ENCODE measurements at regions not wholly inside any gene's neighbourhood (a gene's known extent, or its start where the extent isn't known, plus 50 kb on each side); places are given as distances from the start of the nearest gene placed in this dataset.

DNA sequence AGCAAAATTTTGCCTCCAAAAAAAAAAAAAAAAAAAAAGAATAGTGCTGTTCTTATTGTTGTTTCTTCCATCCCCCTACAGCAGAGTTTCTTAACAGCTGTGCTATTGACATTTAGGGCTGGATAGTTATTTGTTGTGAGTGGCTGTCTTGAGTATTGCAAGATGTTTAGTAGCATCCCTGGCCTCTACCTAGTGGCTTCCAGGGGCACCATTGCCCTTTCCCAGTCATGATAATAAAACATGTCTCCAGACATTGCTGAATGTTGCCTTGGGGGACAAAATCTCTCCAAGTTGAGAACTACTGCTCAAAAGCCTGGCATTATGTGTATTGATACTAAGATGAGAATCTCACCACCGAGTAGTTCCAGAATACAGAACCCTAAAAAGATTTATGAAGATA lies 108.7 kb downstream of the PALM2AKAP2 start:
- TF ChIP-seq POLR2A (IDR thresholded peaks at IDR 0.05) = no peak
- no peak for TF ChIP-seq POLR2AphosphoS5 (IDR thresholded peaks at IDR 0.05)
- TF ChIP-seq, protein P1, sequence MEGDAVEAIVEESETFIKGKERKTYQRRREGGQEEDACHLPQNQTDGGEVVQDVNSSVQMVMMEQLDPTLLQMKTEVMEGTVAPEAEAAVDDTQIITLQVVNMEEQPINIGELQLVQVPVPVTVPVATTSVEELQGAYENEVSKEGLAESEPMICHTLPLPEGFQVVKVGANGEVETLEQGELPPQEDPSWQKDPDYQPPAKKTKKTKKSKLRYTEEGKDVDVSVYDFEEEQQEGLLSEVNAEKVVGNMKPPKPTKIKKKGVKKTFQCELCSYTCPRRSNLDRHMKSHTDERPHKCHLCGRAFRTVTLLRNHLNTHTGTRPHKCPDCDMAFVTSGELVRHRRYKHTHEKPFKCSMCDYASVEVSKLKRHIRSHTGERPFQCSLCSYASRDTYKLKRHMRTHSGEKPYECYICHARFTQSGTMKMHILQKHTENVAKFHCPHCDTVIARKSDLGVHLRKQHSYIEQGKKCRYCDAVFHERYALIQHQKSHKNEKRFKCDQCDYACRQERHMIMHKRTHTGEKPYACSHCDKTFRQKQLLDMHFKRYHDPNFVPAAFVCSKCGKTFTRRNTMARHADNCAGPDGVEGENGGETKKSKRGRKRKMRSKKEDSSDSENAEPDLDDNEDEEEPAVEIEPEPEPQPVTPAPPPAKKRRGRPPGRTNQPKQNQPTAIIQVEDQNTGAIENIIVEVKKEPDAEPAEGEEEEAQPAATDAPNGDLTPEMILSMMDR (IDR thresholded peaks at IDR 0.05) = no peak
- no peak for TF ChIP-seq EP300 (IDR thresholded peaks at IDR 0.05)
- peaks cover 3% of the 10 kb centered on the region for H3K4me1 ChIP-seq
- no peak for DNase-seq (ENCODE audit: low spot score in 2 of 2)
- 62% methylated on average over 1 of the region's 1 CpG for WGBS
- no peak overlapping the region for H3K4me3 ChIP-seq
- H3K9me3 ChIP-seq = no peaks in the 10 kb centered on the region
- H3K36me3 ChIP-seq = no peaks in the 10 kb centered on the region
- no peak overlapping the region for H3K27ac ChIP-seq
- H3K27me3 ChIP-seq = no peaks in the 10 kb centered on the region

DNA sequence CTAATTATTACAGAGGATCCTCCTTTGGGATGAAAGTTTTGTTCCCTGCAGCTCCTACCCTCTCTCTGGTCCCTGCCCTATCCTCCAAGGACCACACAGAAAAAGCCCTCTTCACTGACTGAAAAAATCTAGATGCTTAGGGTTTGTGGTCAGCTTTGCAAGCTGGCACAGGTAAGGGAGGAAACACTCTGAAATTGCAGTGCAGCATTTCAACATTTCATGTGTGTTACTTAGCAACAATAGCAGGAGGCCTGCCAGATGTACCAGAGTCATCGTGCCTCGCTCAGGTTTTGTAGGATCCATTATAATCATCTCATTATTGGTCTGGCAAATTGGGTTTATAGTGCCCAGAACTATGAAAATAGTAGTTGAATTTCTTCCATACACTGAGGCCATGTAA lies 109.5 kb downstream of the PALM2AKAP2 start:
- Histone ChIP-seq H3K4me3 (no peak overlapping the region), H3K9me3 (no peaks in the 10 kb centered on the region), H3K27ac (no peak overlapping the region), H3K27me3 (no peaks in the 10 kb centered on the region), H3K4me1 (peaks cover 3% of the 10 kb centered on the region), H3K36me3 (no peaks in the 10 kb centered on the region)
- no peak for DNase-seq (ENCODE audit: low spot score in 2 of 2)
- TF ChIP-seq, protein P1 (IDR thresholded peaks at IDR 0.05) = no peak
- TF ChIP-seq EP300 (IDR thresholded peaks at IDR 0.05) = no peak
- TF ChIP-seq POLR2AphosphoS5 (IDR thresholded peaks at IDR 0.05) = no peak
- TF ChIP-seq POLR2A (IDR thresholded peaks at IDR 0.05) = no peak
- 71% methylated on average over 2 of the region's 2 CpGs for WGBS

DNA sequence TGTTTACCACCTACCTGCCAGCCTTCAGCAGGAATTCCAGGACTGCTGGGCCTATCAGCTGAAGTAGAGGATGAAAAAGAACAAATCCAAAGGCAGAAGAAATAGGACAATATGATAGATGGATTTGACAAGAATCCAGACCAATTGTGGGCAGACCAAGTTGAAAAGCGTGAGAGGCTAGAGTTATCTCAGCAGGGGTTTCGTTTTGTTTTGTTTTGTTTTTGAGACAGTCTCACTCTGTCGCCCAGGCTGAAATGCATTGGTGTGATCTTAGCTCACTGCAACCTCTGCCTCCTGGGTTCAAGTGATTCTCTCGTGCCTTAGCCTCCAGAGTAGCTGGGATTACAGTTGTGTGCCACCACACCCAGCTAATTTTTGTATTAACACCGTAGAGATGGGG lies 113.2 kb downstream of the PALM2AKAP2 start:
- WGBS = 90% methylated on average over 5 of the region's 5 CpGs
- H3K36me3 ChIP-seq = no peaks in the 10 kb centered on the region
- H3K27me3 ChIP-seq = no peaks in the 10 kb centered on the region
- no peaks in the 10 kb centered on the region for H3K9me3 ChIP-seq
- DNase-seq (ENCODE audit: low spot score in 2 of 2) = no peak
- no peaks in the 10 kb centered on the region for H3K4me1 ChIP-seq
- TF ChIP-seq EP300 (IDR thresholded peaks at IDR 0.05) (no peak), POLR2AphosphoS5 (IDR thresholded peaks at IDR 0.05) (no peak), POLR2A (IDR thresholded peaks at IDR 0.05) (no peak)
- TF ChIP-seq, protein P1 (IDR thresholded peaks at IDR 0.05) = no peak
- no peak overlapping the region for H3K4me3 ChIP-seq
- H3K27ac ChIP-seq = no peak overlapping the region

DNA sequence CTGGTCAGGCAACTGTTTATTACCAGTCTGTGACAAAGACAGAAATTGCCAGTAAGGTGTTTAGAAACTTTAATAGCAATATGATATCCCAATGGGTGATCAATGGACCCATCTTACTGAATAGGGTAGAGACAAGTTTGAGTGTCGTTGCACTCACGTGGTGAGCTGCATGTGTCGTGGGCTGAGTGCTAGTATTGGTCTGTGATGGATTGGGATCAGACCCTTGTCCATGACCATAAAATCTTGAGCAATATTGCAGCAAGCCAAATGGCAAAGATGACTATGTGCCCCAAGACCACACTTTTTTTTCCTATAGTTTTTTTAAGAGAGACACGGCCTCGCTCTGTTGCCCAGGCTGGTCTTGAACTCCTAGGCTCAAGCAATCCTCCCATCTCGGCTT lies 114.5 kb downstream of the PALM2AKAP2 start:
- Histone ChIP-seq H3K4me1 (no peaks in the 10 kb centered on the region), H3K9me3 (no peaks in the 10 kb centered on the region), H3K27ac (no peak overlapping the region), H3K4me3 (no peak overlapping the region), H3K27me3 (no peaks in the 10 kb centered on the region), H3K36me3 (no peaks in the 10 kb centered on the region)
- TF ChIP-seq EP300 (IDR thresholded peaks at IDR 0.05) (no peak), POLR2A (IDR thresholded peaks at IDR 0.05) (no peak), POLR2AphosphoS5 (IDR thresholded peaks at IDR 0.05) (no peak)
- TF ChIP-seq, protein P1 (IDR thresholded peaks at IDR 0.05) = no peak
- WGBS = 98% methylated on average over 6 of the region's 6 CpGs
- DNase-seq (ENCODE audit: low spot score in 2 of 2) = no peak

DNA sequence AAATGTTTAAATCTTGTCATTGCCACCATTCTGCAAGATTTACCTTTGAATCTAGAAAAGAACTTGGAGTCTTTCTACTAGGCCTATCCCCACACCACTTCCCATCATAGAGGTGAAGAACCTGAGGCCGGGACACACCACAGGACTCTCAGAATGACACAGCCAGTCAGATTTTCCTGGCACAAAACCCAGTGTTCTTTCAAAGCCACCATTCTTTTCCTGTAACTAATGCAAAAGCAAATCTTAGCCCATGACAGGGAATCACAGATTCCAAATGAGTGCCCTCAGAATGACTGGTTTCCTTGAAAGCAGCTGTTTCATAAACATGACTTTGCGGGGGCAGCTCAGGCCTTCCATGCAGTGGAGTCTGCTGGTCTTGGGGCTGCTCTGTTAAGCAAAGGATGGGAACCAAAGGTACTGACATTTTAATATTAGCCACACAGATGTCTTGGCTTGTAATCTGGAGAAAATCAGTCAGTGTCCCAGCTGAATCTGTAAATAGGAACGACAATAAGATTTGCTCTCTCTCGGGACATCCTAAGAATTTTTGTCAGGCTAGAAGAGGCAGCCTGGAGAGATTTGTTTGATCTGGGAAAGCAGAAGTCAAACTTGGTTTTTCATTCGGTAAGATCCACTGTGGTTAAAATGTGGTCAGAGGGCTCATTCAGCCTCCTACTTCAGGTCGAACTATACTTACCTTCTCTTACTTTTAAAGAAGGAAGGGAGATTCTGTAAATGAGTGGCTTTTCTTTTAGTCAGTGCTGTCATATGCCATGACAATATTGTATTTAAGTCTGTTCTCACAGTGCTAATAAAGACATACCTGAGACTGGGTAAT lies 115.1 kb downstream of the PALM2AKAP2 start:
- Histone ChIP-seq H3K9me3 (no peaks in the 10 kb centered on the region), H3K4me3 (no peak overlapping the region), H3K36me3 (no peaks in the 10 kb centered on the region), H3K27ac (no peak overlapping the region), H3K4me1 (no peaks in the 10 kb centered on the region), H3K27me3 (no peaks in the 10 kb centered on the region)
- no peak for DNase-seq (ENCODE audit: low spot score in 2 of 2)
- WGBS = 66% methylated on average over 6 of the region's 6 CpGs
- TF ChIP-seq POLR2A (IDR thresholded peaks at IDR 0.05) = no peak
- TF ChIP-seq EP300 (IDR thresholded peaks at IDR 0.05) = no peak
- no peak for TF ChIP-seq POLR2AphosphoS5 (IDR thresholded peaks at IDR 0.05)
- TF ChIP-seq, protein P1 (IDR thresholded peaks at IDR 0.05) = no peak
